ENCODE measurements at regions not wholly inside any gene's neighbourhood (a gene's known extent, or its start where the extent isn't known, plus 50 kb on each side); places are given as distances from the start of the nearest gene placed in this dataset.
"Not testable (repeated sequence)": the region's sequence is repeated elsewhere in the genome, so short reads cannot be mapped to it uniquely, and the experiment has no call there.

DNA sequence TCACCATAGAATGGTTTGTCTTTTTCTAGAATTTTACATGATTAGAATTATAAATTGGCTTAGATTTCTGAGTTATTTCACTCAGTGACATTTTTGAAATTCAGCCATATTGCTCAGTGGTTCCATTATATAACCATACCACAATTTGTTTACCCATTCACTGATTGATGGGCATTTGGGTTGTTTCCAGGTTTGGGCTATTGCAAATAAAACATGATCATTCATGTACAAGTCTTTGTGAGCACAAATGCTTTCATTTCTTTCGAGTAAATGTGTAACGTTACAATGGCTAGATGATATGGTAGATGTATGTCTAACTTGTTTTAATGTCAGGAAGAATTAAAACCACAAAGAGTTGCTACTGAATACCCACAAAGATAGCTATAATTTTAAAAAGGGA is 279.9 kb upstream of the TARS1 start:
- DNase-seq, result no peak

DNA sequence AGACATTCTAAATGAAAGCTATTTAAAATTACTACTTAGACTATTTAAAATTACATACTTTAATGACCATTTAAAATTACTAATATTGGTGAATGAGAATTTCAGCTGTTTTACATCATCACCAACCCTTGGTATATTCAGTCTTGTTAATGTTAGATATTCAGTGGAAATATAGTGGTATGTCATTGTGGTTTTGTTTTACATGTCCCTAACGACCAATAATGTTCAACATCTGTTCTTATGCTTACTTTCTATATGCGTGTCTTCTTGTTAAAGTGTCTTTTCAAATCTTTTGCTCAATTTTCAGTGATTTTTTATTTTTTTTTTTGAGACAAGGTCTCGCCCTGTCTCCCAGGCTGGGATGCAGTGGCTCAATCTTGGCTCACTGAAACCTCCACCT is 279.3 kb upstream of the TARS1 start:
- no peak for DNase-seq

DNA sequence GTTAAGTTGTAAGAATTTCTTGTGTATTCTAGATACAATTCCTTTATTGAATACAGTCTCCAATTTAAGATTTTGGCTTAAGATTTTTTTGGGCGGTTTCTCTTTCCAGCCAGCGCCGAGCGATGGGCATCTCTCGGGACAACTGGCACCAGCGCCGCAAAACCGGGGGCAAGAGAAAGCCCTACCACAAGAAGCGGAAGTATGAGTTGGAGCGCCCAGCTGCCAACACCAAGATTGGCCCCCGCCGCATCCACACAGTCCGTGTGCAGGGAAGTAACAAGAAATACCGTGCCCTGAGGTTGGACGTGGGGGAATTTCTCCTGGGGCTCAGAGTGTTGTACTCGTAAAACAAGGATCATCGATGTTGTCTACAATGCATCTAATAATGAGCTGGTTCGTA is 278.7 kb upstream of the TARS1 start:
- no peak for DNase-seq

DNA sequence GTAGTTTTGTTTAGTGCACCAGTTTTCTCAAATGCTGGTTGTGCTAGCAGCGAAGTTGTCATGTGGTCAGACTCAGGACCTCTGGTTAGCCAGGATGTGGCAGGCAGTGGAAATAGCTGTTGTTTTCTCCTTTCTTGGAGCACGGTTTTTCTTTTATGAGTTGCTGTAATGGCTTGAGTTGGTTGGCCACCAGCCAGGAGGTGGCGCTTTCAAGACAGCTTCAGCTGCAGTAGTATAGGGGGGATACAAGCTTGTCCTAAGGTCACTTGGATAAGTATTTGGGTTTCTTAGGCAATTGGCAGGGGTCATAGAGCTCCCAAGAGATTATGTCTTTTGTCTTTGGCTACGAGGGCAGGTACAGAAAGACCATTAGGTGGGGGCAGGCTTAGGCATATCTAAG is 274.2 kb upstream of the TARS1 start:
- DNase-seq, result peak in 1 of 4 experiments; percentile 0

DNA sequence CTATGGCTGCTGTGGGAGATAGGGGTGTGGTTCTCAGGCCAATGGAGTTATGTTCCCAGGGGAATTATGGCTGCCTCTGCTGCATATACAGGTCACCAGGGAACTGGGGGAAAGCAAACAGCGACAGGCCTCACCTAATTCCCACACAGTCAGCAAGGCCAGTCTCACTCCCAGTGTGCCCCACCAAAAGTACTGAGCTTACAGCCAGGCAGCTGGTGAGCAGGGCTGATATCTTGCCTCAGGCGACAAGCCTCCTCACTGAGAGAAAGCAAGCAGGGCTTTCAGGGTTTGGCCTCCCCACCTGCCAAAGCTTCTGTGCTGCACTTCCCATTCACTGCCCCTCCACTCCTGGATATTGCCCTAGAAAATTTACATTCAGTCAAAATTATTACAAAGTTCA is 273.8 kb upstream of the TARS1 start:
- DNase-seq, result no peak

DNA sequence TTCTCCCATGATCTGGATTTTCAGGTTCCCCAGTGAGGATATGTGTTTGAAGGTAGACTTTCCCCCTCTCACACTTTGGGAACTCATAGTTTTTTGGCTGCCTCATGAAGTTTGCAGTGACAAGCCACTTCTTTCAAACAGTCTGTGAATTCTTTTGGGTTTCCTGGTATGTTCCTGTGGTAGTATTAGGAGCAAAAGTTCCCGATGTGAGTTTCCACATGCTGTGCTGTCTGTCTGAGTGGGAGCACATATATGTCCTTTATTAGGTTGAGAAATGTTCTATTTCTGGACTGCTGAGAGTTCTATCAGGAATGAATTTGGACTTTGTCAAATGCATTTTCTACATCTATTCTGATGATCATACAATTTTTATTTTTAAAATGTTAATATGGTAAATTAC is 273.2 kb upstream of the TARS1 start:
- DNase-seq, result no peak

DNA sequence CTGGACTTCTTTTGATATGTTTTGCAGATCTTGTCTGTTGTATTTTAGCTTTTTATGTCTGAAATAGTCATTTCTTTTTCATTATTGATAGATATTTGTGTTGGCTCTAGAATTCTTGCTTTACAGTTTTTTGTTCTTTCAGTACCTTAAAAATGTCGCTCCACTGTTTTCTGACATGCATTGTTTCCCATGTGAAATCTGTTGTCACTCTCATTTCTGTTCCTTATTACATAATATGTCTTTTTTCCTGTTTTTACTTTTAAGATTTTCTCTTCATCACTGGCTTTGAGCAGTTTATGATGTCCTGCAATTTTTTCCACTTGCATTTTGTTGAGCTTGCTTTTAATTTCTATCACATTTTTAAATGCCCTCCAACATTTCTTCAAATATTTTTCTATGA is 270.4 kb upstream of the TARS1 start:
- peak in 1 of 4 experiments; percentile 0 for DNase-seq

DNA sequence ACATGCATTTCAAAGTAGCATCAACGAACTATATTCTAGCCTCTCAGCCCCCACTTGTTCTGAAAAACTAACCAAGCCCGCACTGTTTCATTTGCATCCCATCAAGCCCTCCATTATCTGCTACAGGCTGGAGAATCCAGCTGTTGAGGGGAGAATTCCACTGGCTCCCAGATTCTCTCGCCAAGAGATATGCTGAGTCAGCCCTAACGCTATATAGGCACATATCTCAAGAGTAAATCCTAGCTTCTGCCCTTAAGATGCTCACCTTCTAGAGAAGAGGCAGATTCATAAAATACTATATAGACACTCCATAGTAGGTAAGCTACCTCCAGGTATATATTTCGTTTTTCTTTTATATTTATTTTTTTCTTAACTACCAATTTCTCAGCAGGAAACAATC is 266.4 kb upstream of the TARS1 start:
- DNase-seq, result no peak

DNA sequence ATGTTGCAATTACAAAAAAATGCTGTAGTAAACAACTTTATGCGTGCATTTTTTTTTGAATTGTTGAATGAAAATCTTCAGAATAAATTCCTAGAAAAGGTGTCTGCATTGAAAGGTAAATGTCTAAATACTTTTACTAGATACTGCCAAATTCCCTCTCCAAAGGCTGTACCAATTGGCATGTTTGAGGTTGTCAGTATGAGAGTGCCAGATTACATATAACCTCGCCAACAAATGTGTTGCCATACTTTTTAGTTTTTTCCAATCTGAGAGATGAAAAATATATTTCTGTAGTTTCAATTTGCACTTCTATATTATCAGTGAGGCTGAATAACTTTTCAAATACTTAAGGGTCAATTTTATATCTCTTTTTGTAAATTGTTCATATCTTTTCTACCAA is 261.5 kb upstream of the TARS1 start:
- DNase-seq, result no peak

DNA sequence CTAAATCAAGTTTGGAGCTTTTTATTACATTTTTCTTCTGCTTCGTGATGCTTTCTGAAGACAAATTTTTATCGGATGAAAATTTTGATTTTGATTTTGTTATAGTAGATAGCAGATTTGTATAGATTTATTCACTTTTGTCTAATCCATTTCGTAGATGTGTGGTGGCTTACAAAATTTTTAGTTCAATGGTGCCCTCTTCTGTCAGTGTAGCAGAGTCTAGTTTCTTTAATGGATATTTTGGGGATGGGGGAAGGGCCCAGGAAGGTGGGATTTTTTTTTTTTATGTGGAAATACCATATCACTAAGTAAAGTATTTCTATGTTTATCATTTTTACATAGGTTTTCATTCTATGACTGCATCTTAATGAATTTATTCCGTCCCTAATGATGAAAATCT is 259.9 kb upstream of the TARS1 start:
- no peak for DNase-seq

DNA sequence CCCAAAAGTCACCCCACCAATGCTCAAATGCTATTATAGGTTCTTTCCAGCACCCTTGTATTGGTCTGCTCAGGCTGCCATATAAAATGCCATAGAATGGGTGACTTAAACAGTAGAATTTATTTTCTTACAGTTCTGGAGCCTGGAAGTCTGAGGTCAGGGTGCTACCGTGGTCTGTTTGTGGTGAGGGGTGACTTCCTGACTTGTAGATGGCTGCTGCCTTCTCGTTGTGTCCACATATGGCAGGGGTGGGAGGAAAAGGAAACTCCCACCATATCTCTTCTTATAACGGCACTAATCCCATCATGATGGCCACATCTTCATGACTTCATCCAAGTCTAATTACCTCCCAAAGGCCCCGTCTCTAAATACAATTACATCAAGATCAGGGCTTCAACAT is 257.8 kb upstream of the TARS1 start:
- DNase-seq, result no peak

DNA sequence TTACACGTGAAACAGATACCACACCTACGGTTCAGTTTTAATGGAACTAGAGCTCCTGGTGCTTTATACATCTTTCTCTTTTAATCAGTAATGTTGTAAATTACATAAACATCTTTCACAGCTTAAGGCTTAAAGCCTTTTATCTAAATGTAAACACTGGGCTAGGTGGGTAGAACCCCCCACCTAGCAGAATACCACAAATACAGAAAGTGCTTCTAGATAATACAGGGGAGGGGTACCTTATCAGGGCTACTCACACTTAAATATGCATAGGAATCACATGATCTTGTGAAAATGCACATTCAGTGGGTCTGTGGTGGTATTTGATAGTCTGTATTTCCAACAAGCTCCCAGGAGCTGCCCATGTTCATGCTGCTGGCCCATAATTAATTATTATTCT is 256.4 kb upstream of the TARS1 start:
- DNase-seq, result no peak

DNA sequence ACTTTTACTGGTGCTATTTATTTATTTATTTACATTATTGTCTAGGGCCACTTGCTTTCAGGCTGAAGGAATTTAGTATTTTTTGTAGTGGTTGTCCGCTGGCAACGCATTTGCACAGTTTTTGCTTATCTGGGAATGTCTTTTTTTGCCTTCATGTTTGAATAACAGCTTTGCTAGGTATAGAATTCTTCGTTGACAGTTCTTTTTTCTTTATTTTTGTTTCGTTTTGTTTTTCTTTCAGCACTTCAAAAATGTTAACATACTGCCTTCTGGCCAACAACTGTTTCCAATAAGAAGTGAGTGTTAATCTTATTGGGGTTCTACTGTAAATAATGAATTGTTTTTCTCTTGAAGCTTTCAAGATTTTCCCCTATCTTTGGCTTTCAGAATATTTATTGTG is 252.7 kb upstream of the TARS1 start:
- no peak for DNase-seq

DNA sequence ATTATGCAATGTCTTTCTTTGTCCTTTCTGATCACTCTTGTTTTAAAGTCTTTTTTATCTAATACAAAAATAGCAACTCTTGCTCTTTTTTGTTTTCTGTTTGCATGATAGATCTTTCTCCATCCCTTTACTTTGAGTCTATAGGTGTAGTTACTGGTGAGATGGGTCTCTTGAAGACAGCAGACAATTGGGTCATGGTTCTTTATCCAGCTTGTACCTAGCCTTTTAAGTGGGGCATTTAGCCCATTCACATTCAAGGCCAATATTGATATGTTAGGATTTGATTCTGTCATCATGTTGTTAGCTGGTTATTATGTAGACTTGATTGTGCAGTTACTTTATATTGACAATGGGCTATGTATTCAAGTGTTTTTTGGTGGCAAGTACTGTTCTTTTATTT is 245.9 kb upstream of the TARS1 start:
- no peak for DNase-seq

DNA sequence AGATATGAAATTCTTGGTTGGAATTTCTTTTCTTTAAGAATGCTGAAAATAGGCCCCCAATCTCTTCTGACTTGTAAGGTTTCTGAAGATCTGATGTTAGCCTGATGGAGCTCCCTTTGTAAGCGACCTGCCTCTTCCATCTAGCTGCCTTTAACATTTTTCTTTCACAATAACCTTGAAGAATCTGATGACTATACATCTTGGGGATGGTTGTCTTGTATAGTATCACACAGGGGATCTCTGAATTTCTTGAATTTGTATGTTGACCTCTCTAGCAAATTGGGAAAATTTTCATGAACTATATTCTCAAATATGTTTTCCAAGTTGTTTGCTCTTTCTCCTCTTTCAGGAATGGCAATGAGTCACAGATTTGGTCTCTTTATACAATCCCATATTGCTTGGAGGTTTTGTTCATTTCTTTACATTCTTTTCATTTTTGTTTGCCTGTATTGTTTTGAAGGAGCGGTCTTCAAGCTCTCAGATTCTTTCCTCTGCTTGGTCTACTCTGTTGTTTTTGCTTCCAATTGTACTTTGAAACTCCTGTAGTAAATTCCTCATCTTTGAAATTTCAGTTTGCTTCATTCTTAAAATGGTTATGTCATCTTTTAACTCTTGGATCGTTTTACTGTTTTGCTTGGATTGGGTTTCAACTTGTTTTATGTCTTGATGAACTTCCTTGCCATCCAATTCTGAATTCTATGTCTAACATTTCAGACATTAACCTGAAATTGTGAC is 245.2 kb upstream of the TARS1 start:
- DNase-seq, result no peak

DNA sequence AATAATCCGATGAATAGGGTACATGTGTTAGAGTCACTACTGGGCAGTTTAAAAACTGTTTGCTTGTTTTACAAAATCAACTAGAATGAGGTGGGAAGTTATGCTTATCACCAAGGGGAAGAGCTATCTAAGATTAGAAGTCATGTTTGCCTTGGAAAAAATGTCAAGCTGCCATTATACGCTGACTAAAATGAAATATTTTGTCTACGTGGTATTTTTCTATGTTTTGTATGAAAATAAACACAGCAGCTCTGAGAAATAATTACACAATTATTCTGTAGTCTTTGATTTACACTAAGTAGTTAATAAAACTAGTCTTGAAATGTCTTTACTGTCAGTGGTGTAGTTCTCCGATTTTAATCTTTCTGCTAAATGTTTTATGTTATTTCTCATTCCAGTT is 241.9 kb upstream of the TARS1 start:
- no peak for DNase-seq

DNA sequence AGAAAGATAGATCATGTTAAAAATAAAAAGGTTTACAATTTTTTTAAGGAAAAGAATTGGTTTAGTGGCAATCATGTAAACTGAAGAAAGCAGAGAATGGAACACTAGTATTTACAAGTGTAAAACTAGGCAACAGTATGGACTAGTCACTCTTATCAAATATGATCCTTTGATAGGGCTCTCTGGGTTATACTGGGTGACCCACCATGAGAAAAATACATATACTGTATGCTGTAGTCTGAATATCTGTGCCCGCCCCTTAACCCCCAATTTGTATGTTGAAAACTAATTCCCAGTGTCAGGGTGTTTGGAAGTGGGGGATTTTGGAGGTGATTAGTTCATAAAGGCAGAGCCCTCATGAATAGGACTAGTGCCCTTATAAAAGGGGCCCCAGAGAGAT is 236.8 kb upstream of the TARS1 start:
- DNase-seq, result no peak

DNA sequence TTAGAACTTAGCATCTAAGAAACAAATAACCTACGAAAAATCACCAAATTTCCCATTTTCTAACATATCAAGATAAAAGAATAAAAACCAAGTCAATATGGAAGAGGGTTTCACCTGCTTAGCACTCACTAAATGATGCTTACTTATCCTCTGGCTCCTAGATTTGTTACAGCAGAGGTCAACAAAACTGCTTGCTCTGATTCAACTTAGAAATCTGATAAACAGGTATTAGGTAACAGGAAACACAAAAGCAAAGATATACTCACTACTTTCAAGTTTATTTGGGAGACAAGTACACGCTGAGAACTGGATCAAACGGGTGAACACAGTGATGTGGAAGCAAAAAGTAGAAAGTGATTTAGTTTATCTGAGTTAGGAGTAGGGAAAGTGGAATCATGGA is 235.7 kb upstream of the TARS1 start:
- DNase-seq, result no peak

DNA sequence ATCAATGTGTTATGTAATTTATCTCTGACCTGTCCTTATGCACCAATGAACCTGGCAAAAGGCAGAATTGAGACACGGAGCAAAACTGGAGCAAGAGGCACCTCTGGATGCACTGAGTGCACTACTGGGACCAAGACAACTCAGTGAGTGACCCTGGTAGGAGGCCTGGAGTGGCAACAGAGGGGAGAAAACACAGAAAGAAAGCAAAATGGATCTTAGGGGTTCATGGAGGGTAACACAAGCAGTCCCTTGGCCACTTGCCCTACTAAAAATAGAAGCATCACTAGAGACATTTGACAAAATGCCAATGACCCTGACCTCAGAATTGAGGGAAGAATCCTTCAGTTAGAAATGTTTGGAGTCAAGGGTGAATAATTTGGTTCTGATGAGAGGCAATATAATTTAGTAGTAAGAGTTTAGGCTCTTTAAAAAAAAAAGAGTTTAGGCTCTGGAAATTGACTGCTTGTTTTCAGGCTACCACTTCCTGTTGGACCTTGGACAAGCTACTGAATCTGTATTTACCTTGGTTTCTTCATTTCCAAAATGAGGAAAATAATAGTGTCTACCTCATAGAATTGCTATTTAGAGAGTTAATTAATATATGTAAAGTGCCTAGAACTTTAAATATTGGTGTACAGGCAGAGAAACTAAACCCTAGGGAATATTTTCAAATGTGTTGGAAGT is 234.9 kb upstream of the TARS1 start:
- no peak for DNase-seq

DNA sequence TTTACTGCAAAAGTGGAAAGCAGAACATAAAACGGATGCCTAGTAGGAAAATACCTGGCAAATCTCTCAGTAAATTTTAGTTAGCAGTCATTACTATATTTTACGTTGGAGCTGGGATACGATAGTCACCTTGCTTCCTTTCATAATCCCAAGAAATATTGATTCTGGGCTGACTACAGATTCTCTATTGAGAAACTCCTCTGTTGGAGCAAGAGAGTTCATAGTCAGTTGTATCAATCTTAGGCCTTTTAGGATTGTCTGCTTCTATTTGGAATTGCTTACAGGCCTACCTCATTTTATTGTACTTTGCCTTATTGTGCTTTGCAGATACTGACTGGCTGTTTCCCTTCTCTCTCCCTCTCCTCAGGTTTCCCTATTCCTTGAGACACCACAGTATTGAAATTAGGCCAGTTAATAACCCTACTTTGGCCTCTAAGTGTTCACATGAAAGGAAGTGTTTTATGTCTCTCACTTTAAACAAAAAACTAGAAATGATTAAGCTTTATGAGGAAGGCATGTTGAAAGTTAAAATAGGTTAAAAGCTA is 233.7 kb upstream of the TARS1 start:
- DNase-seq, result no peak

DNA sequence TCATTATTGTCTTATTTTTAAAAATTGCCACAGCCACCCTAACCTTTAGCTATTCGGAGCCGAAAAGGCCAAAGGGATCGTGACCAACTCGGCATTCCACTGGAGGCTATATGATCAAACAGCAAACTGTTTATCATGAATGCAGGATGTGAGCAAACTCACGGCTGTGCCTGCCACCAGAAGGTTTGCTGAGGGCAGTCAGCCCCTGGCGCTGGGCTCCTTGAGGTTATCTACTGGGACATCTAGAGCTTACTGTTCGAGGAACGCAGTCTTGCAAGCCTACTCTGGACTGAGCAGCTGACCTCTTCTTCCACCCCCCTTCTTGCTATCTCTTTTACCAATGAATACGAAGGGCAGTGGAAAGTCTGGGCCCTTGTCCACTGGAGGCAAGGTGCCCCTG is 231.5 kb upstream of the TARS1 start:
- DNase-seq, result no peak

DNA sequence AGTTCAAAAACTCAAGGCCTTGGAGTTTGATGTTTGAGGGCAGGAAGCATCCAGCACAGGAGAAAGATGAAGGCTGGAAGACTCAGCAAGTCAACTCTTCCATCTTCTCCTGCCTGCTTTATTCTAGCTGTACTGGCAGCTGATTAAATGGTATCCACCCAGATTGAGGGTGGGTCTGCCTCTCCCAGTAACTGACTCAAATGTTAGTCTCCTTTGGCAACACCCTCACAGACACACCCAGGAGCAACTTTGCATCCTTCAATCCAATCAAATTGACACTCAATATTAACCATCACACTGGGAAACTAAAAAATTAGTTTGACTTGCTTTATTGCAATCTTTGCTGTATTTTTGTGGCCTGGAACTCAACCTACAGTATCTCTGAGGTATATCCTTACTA is 230.5 kb upstream of the TARS1 start:
- not testable (repeated sequence) for DNase-seq

DNA sequence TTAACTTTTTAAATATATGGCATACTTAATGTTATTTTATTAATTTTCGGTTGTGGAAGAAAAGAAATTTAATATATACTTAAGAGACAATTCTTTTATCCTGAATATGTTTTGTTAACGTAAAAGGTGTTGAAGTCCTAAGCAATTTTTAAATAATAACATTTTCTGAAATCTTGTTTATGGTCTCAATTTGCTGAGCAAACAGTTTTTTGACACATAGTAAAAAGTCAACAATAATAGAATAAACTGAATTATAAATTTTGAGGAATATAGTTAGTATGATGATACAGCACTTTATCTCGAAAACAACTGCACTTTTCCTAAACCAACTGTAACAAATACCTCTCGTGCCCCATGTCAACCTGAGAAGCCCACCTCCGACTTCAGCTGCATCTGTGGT is 229.8 kb upstream of the TARS1 start:
- DNase-seq, result no peak

DNA sequence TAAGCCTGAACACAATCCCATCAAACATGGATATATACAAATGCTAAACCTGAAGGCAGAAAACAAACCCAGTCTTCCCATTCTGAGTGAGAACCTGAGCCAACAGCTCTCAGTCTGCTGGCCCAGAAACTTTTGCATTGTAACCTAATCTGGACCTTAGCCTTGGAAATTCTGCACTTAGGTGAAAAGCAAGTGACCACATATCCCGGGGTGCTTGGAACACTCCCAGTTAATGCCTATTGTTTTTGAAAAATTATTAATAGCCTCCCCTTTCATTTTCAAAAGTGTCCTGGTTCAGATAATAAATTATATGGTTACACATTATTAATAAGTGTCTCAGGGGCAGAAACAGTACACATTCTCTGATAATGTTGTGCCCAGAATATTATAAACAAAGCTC is 228.3 kb upstream of the TARS1 start:
- no peak for DNase-seq

DNA sequence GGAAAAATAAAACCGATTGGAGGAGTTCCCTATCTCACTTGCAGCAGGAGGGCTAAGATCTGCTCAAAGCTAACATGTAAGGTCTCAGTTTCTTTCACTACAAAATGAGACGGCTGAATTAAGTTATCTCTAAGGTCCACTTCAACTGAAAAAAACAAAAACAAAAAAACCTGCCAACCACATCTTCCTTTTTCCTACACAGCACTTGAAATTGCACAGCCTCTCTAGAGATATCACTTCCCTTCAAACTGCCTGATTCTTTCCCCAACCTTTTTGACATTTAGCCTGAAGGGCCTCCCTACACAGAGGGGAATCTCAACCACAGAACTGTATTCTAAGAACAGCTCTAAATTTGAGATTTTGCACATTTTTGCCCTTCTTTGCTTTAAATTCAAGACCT is 227.9 kb upstream of the TARS1 start:
- no peak for DNase-seq

All from suppressor macrophage (primary cell).